Body of pancreas (tissue), 4 donors: ENCODE measurements at regions not wholly inside any gene's neighbourhood (a gene's known extent, or its start where the extent isn't known, plus 50 kb on each side); places are given as distances from the start of the nearest gene placed in this dataset.

ENCODE experiments used
- ATAC-seq: fragments of 150-250 bp; one replicate; pipeline ENCODE4 v1.9.1; 2016
- DNase-seq, 4 donors: peaks; one replicate each; pipeline ENCODE4 v3.0.0-alpha.2; 2019
- H3K27ac ChIP-seq, 4 donors: fragments of 200-600 bp; sonication (generic); 1 replicate in 3 of 4; 2 replicates in 1 of 4; pipeline versions ENCODE4 v1.5.1 to v1.6.1; 2016 to 2019; ENCODE audit warnings: mild to moderate bottlenecking in 1 of 4, mixed read lengths in 1 of 4, moderate library complexity in 1 of 4
- H3K27me3 ChIP-seq, 2 donors: fragments of 200-600 bp; sonication (generic); one replicate each; pipeline ENCODE4 v1.6.0; 2016; ENCODE audit warnings: mild to moderate bottlenecking in 1 of 2
- H3K36me3 ChIP-seq, 2 donors: fragments of 200-600 bp; sonication (generic); replicated peaks in 1 of 2; 2 replicates each; pipeline ENCODE4 v1.5.1; 2016; ENCODE audit warnings: low read depth in 2 of 2; ENCODE audit not compliant: insufficient read depth in 1 of 2
- H3K4me1 ChIP-seq: fragments of 200-600 bp; sonication (generic); one replicate; pipeline ENCODE4 v1.6.0; 2016
- H3K4me3 ChIP-seq, 2 donors: fragments of 200-600 bp; sonication (generic); 1 replicate in 1 of 2; 2 replicates in 1 of 2; pipeline ENCODE4 v1.5.1; 2016 to 2019
- H3K9me3 ChIP-seq, 3 donors: fragments of 200-600 bp; sonication (generic); 1 replicate in 2 of 3; 2 replicates in 1 of 3; pipeline ENCODE4 v1.5.1; 2016
- CTCF ChIP-seq, 7 experiments: fragments of 450-650 bp in 4 of 7; fragments of 200-600 bp in 3 of 7; sonication (generic) in 3 of 7; IDR thresholded peaks; one replicate each; pipeline ENCODE4 v1.5.1; 2016 to 2019; ENCODE audit warnings: antibody characterized with exemption in 7 of 7
- POLR2A ChIP-seq, 3 donors: fragments of 450-650 bp; IDR thresholded peaks; one replicate each; pipeline ENCODE4 v1.6.1; 2016; ENCODE audit warnings: antibody characterized with exemption in 3 of 3, mild to moderate bottlenecking in 2 of 3
- WGBS, 2 donors: methylation state at CpG; one replicate each; pipeline ENCODE4 v1.1.5; 2017; 5-methylcytosine and 5-hydroxymethylcytosine counted together
- intact Hi-C: fragments of 100-400 bp; cut with DNase I; formaldehyde crosslinking; loops from one replicate; pipeline ENCODE4 v1.15.1; 2023

GRCh38 chr1:67888216-67889106 is 55.2 kb upstream of the GNG12 start:
- WGBS, 2 donors: 57 to 62% methylated on average over 6 of the region's 6 CpGs
- no peak for TF ChIP-seq POLR2A (IDR thresholded peaks at IDR 0.05)
- no peak for TF ChIP-seq CTCF (IDR thresholded peaks at IDR 0.05)
- H3K4me3 ChIP-seq: no peak overlapping the region
- ATAC-seq (no peak), DNase-seq (no peak)
- H3K27ac ChIP-seq: no peak overlapping the region
- H3K36me3 ChIP-seq: no peaks in the 10 kb centered on the region
- intact Hi-C loops: no loop called here
- H3K9me3 ChIP-seq: no peaks in the 10 kb centered on the region
- no peaks in the 10 kb centered on the region for H3K4me1 ChIP-seq
- no peaks in the 10 kb centered on the region for H3K27me3 ChIP-seq

- H3K27ac ChIP-seq: no peak overlapping the region
- no peaks in the 10 kb centered on the region for H3K36me3 ChIP-seq
- 85 to 93% methylated on average over 2 of the region's 2 CpGs for WGBS, 2 donors
- H3K4me1 ChIP-seq: no peaks in the 10 kb centered on the region
- no peak overlapping the region for H3K4me3 ChIP-seq
- ATAC-seq (no peak), DNase-seq (no peak)
- intact Hi-C loops: no loop called here
- H3K27me3 ChIP-seq: no peaks in the 10 kb centered on the region
- TF ChIP-seq CTCF (IDR thresholded peaks at IDR 0.05) (no peak), POLR2A (IDR thresholded peaks at IDR 0.05) (no peak)
- H3K9me3 ChIP-seq: no peaks in the 10 kb centered on the region
Measured at GRCh38 chr1:67887146-67887545, 53.9 kb upstream of the GNG12 start.

- Histone ChIP-seq H3K27ac (no peak overlapping the region), H3K36me3 (no peaks in the 10 kb centered on the region), H3K4me1 (no peaks in the 10 kb centered on the region), H3K9me3 (no peaks in the 10 kb centered on the region), H3K4me3 (no peak overlapping the region), H3K27me3 (no peaks in the 10 kb centered on the region)
- ATAC-seq (no peak), DNase-seq (no peak)
- intact Hi-C loops: no loop called here
- WGBS, 2 donors: 85 to 87% methylated on average over 2 of the region's 2 CpGs
- TF ChIP-seq CTCF (IDR thresholded peaks at IDR 0.05) (no peak), POLR2A (IDR thresholded peaks at IDR 0.05) (no peak)
Measured at GRCh38 chr1:67886076-67886475, 52.8 kb upstream of the GNG12 start.

- intact Hi-C loops: no loop called here
- no peak for TF ChIP-seq POLR2A (IDR thresholded peaks at IDR 0.05)
- no peak for TF ChIP-seq CTCF (IDR thresholded peaks at IDR 0.05)
- ATAC-seq (no peak), DNase-seq (no peak)
- Histone ChIP-seq H3K36me3 (no peaks in the 10 kb centered on the region), H3K9me3 (no peaks in the 10 kb centered on the region), H3K27me3 (no peaks in the 10 kb centered on the region), H3K4me1 (peaks cover 13% of the 10 kb centered on the region), H3K27ac (no peak overlapping the region), H3K4me3 (no peak overlapping the region)
- 60 to 75% methylated on average over 2 of the region's 2 CpGs for WGBS, 2 donors
Measured at GRCh38 chr1:67883069-67883468, 49.8 kb upstream of the GNG12 start.
